Skin epidermis (tissue), 12 donors: ENCODE measurements at regions not wholly inside any gene's neighbourhood (a gene's known extent, or its start where the extent isn't known, plus 50 kb on each side); places are given as distances from the start of the nearest gene placed in this dataset.
"Not testable (repeated sequence)": the region's sequence is repeated elsewhere in the genome, so short reads cannot be mapped to it uniquely, and the experiment has no call there.

ENCODE experiments used
- H3K27ac ChIP-seq, 21 experiments: fragments of 200-600 bp; sonication (generic) in 11 of 21; one replicate each; pipeline ENCODE4 v1.5.0; 2020; ENCODE audit warnings: mild to moderate bottlenecking in 3 of 21, inconsistent platforms in 2 of 21, moderate library complexity in 2 of 21
- H3K4me3 ChIP-seq, 7 experiments: fragments of 200-600 bp; sonication (generic) in 2 of 7; one replicate each; pipeline ENCODE4 v1.5.0; 2020; ENCODE audit warnings: inconsistent platforms in 2 of 7, mild to moderate bottlenecking in 2 of 7, moderate library complexity in 1 of 7

- H3K4me3 ChIP-seq: no peak overlapping the region
- no peak overlapping the region for H3K27ac ChIP-seq
Observed at GRCh38 chr3:98701071-98701675, 62.0 kb upstream of the ST3GAL6 start.

GRCh38 chr3:98702166-98702565, 61.0 kb upstream of the ST3GAL6 start:
- Histone ChIP-seq H3K4me3 (no peak overlapping the region), H3K27ac (no peak overlapping the region)

- no peak overlapping the region for H3K27ac ChIP-seq
- H3K4me3 ChIP-seq: no peak overlapping the region
Observed at GRCh38 chr3:98705212-98705611, 57.9 kb upstream of the ST3GAL6 start.

GRCh38 chr3:98705694-98706093, 57.4 kb upstream of the ST3GAL6 start:
- H3K4me3 ChIP-seq: no peak overlapping the region
- no peak overlapping the region for H3K27ac ChIP-seq

GRCh38 chr3:98708681-98709080, 54.5 kb upstream of the ST3GAL6 start:
- not testable (repeated sequence) for H3K4me3 ChIP-seq, H3K27ac ChIP-seq

- Histone ChIP-seq H3K27ac (no peak overlapping the region), H3K4me3 (no peak overlapping the region)
Observed at GRCh38 chr3:98709441-98709840, 53.7 kb upstream of the ST3GAL6 start.

GRCh38 chr3:98710067-98710659, 53.0 kb upstream of the ST3GAL6 start:
- H3K4me3 ChIP-seq: no peak overlapping the region
- H3K27ac ChIP-seq: no peak overlapping the region

GRCh38 chr3:98711426-98711825, 51.7 kb upstream of the ST3GAL6 start:
- H3K4me3 ChIP-seq: no peak overlapping the region
- no peak overlapping the region for H3K27ac ChIP-seq

GRCh38 chr3:98712726-98713125, 50.4 kb upstream of the ST3GAL6 start:
- H3K4me3 ChIP-seq: no peak overlapping the region
- H3K27ac ChIP-seq: no peak overlapping the region

- H3K4me3 ChIP-seq, H3K27ac ChIP-seq: not testable (repeated sequence)
Observed at GRCh38 chr3:98713332-98713731, 49.8 kb upstream of the ST3GAL6 start.
